Peyer's patch (tissue), 4 donors: ENCODE measurements at regions not wholly inside any gene's neighbourhood (a gene's known extent, or its start where the extent isn't known, plus 50 kb on each side); places are given as distances from the start of the nearest gene placed in this dataset.

Experiments
- CTCF ChIP-seq, 6 experiments: fragments of 450-650 bp in 4 of 6; fragments of 200-600 bp in 2 of 6; sonication (generic) in 1 of 6; IDR thresholded peaks; one replicate each; pipeline ENCODE4 v1.5.1; 2017 to 2019; ENCODE audit warnings: antibody characterized with exemption in 6 of 6, mild to moderate bottlenecking in 3 of 6, moderate library complexity in 1 of 6
- POLR2A ChIP-seq, 2 donors: fragments of 450-650 bp; IDR thresholded peaks; one replicate each; pipeline ENCODE4 v1.5.1; 2017; ENCODE audit warnings: antibody characterized with exemption in 2 of 2, mild to moderate bottlenecking in 2 of 2, moderate library complexity in 2 of 2

- TF ChIP-seq CTCF (IDR thresholded peaks at IDR 0.05): no peak
- TF ChIP-seq POLR2A (IDR thresholded peaks at IDR 0.05): no peak
Observed at GRCh38 chrX:40374486-40374885, 206.3 kb upstream of the ATP6AP2 start.
